ENCODE measurements at regions not wholly inside any gene's neighbourhood (a gene's known extent, or its start where the extent isn't known, plus 50 kb on each side); places are given as distances from the start of the nearest gene placed in this dataset.

GRCh38 chr5:71874521-71874920 is 155.4 kb downstream of the CARTPT start:
- no peak for TF ChIP-seq POLR2A (IDR thresholded peaks at IDR 0.05; ENCODE audit: low read depth)
- no peak for TF ChIP-seq CTCF (IDR thresholded peaks at IDR 0.05)

Measured in esophagus muscularis mucosa (tissue), 3 donors.